H1 (cell line): ENCODE measurements at regions not wholly inside any gene's neighbourhood (a gene's known extent, or its start where the extent isn't known, plus 50 kb on each side); places are given as distances from the start of the nearest gene placed in this dataset.
A peak's percentile ranks its signal among the peaks of the same experiment; 100 is the strongest.

Experiments used
- CTCF ChIA-PET: fragments of 300-600 bp; sonication (Branson Sonifier 250); formaldehyde crosslinking; loops from one replicate; lab custom pipeline; 2021; ENCODE audit not compliant: partially characterized antibody; lab: Charles Lee
- POLR2A ChIA-PET: fragments of 300-600 bp; sonication (Branson Sonifier 250); formaldehyde crosslinking; loops from one replicate; lab custom pipeline; 2021; ENCODE audit warnings: inconsistent platforms; ENCODE audit not compliant: partially characterized antibody; lab: Charles Lee
- DNase-seq, 2 experiments: peaks; one replicate each; pipeline versions ENCODE4 v3.0.0 to v3.0.0-alpha.2; 2010 to 2022; ENCODE audit warnings: low spot score in 2 of 2, low read depth in 1 of 2, mixed read lengths in 1 of 2
- FAIRE-seq: peaks from 2 replicates; lab custom pipeline; 2011; peaks lifted over from hg19 to GRCh38; lab: Jason Lieb, UNC
- H2AFZ ChIP-seq: 2 replicates; pipeline ENCODE4 v1.8.1; 2012; ENCODE audit warnings: low read length, inconsistent platforms
- H2AK5ac ChIP-seq: 2 replicates; pipeline ENCODE4 v1.6.1; 2013; ENCODE audit warnings: low read depth, low read length
- H2BK120ac ChIP-seq: replicated peaks from 2 replicates; pipeline ENCODE3; 2013; ENCODE audit warnings: low read depth, low read length, inconsistent platforms
- H2BK12ac ChIP-seq: 2 replicates; pipeline ENCODE4 v1.6.1; 2013; ENCODE audit warnings: low read depth, low read length
- H2BK15ac ChIP-seq: 2 replicates; pipeline ENCODE4 v1.6.1; 2013; ENCODE audit warnings: low read length
- H2BK20ac ChIP-seq: 2 replicates; pipeline ENCODE4 v1.6.1; 2013; ENCODE audit warnings: low read length
- H2BK5ac ChIP-seq: 2 replicates; pipeline ENCODE4 v1.6.1; 2013; ENCODE audit warnings: low read depth, low read length
- H3K14ac ChIP-seq: 2 replicates; pipeline ENCODE4 v1.6.1; 2013; ENCODE audit warnings: inconsistent platforms; ENCODE audit not compliant: insufficient read length
- H3K18ac ChIP-seq: 2 replicates; pipeline ENCODE4 v1.6.1; 2013; ENCODE audit warnings: low read length; ENCODE audit errors: extremely low read depth
- H3K23ac ChIP-seq: 2 replicates; pipeline ENCODE4 v1.6.1; 2013; ENCODE audit warnings: inconsistent platforms; ENCODE audit not compliant: insufficient read length
- H3K23me2 ChIP-seq: 2 replicates; pipeline ENCODE4 v1.6.1; 2013; ENCODE audit warnings: low read depth, low read length
- H3K27ac ChIP-seq: 2 replicates; pipeline ENCODE4 v1.6.1; 2011; ENCODE audit warnings: low read depth, low read length, inconsistent platforms
- H3K27me3 ChIP-seq, 4 experiments: replicated peaks in 1 of 4; 1 replicate in 1 of 4; 2 replicates in 3 of 4; pipeline versions ENCODE4 v1.6.1 to v1.8.1; 2011 to 2013; ENCODE audit warnings: low read length in 3 of 4, mild to moderate bottlenecking in 3 of 4, inconsistent platforms in 2 of 4, mixed read lengths in 2 of 4, moderate library complexity in 1 of 4; ENCODE audit not compliant: control insufficient read depth in 3 of 4, insufficient read depth in 3 of 4; ENCODE audit errors: extremely low read depth in 1 of 4
- H3K36me3 ChIP-seq, 4 experiments: 2 replicates each; pipeline versions ENCODE4 v1.6.1 to v1.8.1; 2011 to 2013; ENCODE audit warnings: mild to moderate bottlenecking in 4 of 4, low read length in 3 of 4, moderate library complexity in 2 of 4, control low read depth in 1 of 4, inconsistent platforms in 1 of 4; ENCODE audit not compliant: insufficient read depth in 4 of 4, control insufficient read depth in 2 of 4
- H3K4ac ChIP-seq: replicated peaks from 2 replicates; pipeline ENCODE3; 2013; ENCODE audit warnings: low read length, low read depth, mixed read lengths, inconsistent platforms; ENCODE audit not compliant: insufficient read length
- H3K4me1 ChIP-seq, 4 experiments: replicated peaks in 1 of 4; 1 replicate in 1 of 4; 2 replicates in 3 of 4; pipeline versions ENCODE4 v1.6.1 to v1.8.1; 2011 to 2013; ENCODE audit warnings: low read length in 3 of 4, inconsistent platforms in 2 of 4, mixed read lengths in 1 of 4; ENCODE audit not compliant: insufficient read depth in 4 of 4, control insufficient read depth in 3 of 4
- H3K4me2 ChIP-seq, 2 experiments: 2 replicates each; pipeline versions ENCODE4 v1.6.1 to v1.8.1; 2011 to 2013; ENCODE audit warnings: low read depth in 2 of 2, low read length in 2 of 2, control low read depth in 1 of 2, inconsistent platforms in 1 of 2, mild to moderate bottlenecking in 1 of 2; ENCODE audit not compliant: insufficient read depth in 1 of 2
- H3K4me3 ChIP-seq, 4 experiments: fragments of 200-600, 300-600 bp in 1 of 4; sonication (generic), shearing (Covaris generic), sonication (Bioruptor Twin) in 1 of 4; 2 replicates each; pipeline versions ENCODE4 v1.5.1 to v1.8.1; 2011 to 2016; ENCODE audit warnings: low read length in 4 of 4, low read depth in 3 of 4, control low read depth in 2 of 4, inconsistent platforms in 2 of 4, mild to moderate bottlenecking in 2 of 4, mixed read lengths in 1 of 4, moderate library complexity in 1 of 4; ENCODE audit not compliant: insufficient read depth in 2 of 4; ENCODE audit errors: extremely low read depth in 1 of 4
- H3K56ac ChIP-seq: replicated peaks from 2 replicates; pipeline ENCODE3; 2013; ENCODE audit warnings: low read depth, mild to moderate bottlenecking, mixed read lengths, low read length, inconsistent platforms; ENCODE audit not compliant: insufficient read length
- H3K79me1 ChIP-seq: 2 replicates; pipeline ENCODE4 v1.6.1; 2013; ENCODE audit warnings: low read depth, low read length, control low read depth
- H3K79me2 ChIP-seq, 2 experiments: 2 replicates each; pipeline versions ENCODE4 v1.6.1 to v1.8.1; 2012 to 2013; ENCODE audit warnings: low read length in 2 of 2, mild to moderate bottlenecking in 2 of 2, inconsistent platforms in 1 of 2; ENCODE audit not compliant: insufficient read depth in 2 of 2, control insufficient read depth in 1 of 2
- H3K9ac ChIP-seq, 4 experiments: replicated peaks in 1 of 4; 1 replicate in 1 of 4; 2 replicates in 3 of 4; pipeline versions ENCODE4 v1.6.1 to v1.8.1; 2011 to 2013; ENCODE audit warnings: low read depth in 3 of 4, low read length in 3 of 4, control low read depth in 2 of 4, mild to moderate bottlenecking in 2 of 4, moderate library complexity in 2 of 4, inconsistent platforms in 1 of 4; ENCODE audit errors: extremely low read depth in 1 of 4
- H3K9me3 ChIP-seq, 2 experiments: 2 replicates each; pipeline versions ENCODE4 v1.6.1 to v1.8.1; 2012 to 2013; ENCODE audit warnings: mild to moderate bottlenecking in 2 of 2, moderate library complexity in 2 of 2, control low read depth in 1 of 2, inconsistent platforms in 1 of 2, low read depth in 1 of 2, low read length in 1 of 2, mixed read lengths in 1 of 2; ENCODE audit not compliant: insufficient read depth in 2 of 2
- H4K20me1 ChIP-seq, 2 experiments: replicated peaks in 1 of 2; 2 replicates each; pipeline versions ENCODE3 to v1.8.1; 2011 to 2013; ENCODE audit warnings: inconsistent platforms in 2 of 2, low read length in 2 of 2, mild to moderate bottlenecking in 1 of 2; ENCODE audit not compliant: insufficient read depth in 2 of 2, control insufficient read depth in 1 of 2
- H4K5ac ChIP-seq: 2 replicates; pipeline ENCODE4 v1.6.1; 2013; ENCODE audit warnings: low read length, low read depth, mixed read lengths, inconsistent platforms; ENCODE audit not compliant: insufficient read length
- H4K8ac ChIP-seq: 2 replicates; pipeline ENCODE4 v1.8.0; 2013; ENCODE audit warnings: mild to moderate bottlenecking, moderate library complexity, low read length, inconsistent platforms; ENCODE audit not compliant: insufficient read depth; ENCODE audit errors: extremely low read depth
- H4K91ac ChIP-seq: replicated peaks from 2 replicates; pipeline ENCODE3; 2013; ENCODE audit warnings: low read length, mixed read lengths, inconsistent platforms; ENCODE audit not compliant: insufficient read length
- WGBS, 2 experiments: shearing (Covaris generic) in 1 of 2; methylation state at CpG; one replicate each; pipeline versions ENCODE4 v1.1.6 to v1.1.7; 2013 to 2015; ENCODE audit warnings: low lambda C conversion rate in 2 of 2, mixed read lengths in 2 of 2, inconsistent platforms in 1 of 2, low coverage in 1 of 2, missing lambda C conversion rate in 1 of 2; ENCODE audit not compliant: insufficient replicate concordance in 2 of 2, insufficient coverage in 1 of 2, insufficient read length in 1 of 2; ENCODE audit errors: extremely low coverage in 1 of 2, missing lambda C conversion rate in 1 of 2; 5-methylcytosine and 5-hydroxymethylcytosine counted together

GRCh38 chr1:30417001-30417700 lies 306.2 kb downstream of the MATN1 start:
- H2BK120ac ChIP-seq = no peak overlapping the region
- H3K9me3 ChIP-seq = no peaks in the 10 kb centered on the region
- no peaks in the 10 kb centered on the region for H3K79me2 ChIP-seq
- H3K56ac ChIP-seq = no peak overlapping the region
- H4K91ac ChIP-seq = no peak overlapping the region
- H3K27ac ChIP-seq = no peak overlapping the region
- no peaks in the 10 kb centered on the region for H3K79me1 ChIP-seq
- no peak overlapping the region for H2BK5ac ChIP-seq
- H2BK12ac ChIP-seq = no peak overlapping the region
- 92% methylated on average over 11 of the region's 11 CpGs; no CpG with 5 or more reads in 1 of the 2 experiments for WGBS, 2 experiments
- no peak overlapping the region for H3K14ac ChIP-seq
- peaks cover 0 to 3% (median 0%) of the 10 kb centered on the region in 4 experiments; a peak in 1 of 7 replicates for H3K4me1 ChIP-seq
- FAIRE-seq = no peak
- CTCF ChIA-PET = interaction anchor here (1.0 to 1.8 kb wide), 2 partner anchors 8 to 385 kb away, joined by 4 to 5 read pairs; no protein-coding TSS in a partner anchor
- no peak overlapping the region for H2BK15ac ChIP-seq
- no peaks in the 10 kb centered on the region for H3K23me2 ChIP-seq
- no peaks in the 10 kb centered on the region for H3K36me3 ChIP-seq
- H3K4me2 ChIP-seq = no peak overlapping the region
- DNase-seq = peak in 1 of 2 experiments; percentile 31
- no peaks in the 10 kb centered on the region; a peak in 1 of 7 replicates for H3K27me3 ChIP-seq
- H2BK20ac ChIP-seq = no peak overlapping the region
- POLR2A ChIA-PET = no interaction called here
- no peak overlapping the region for H3K4ac ChIP-seq
- no peak overlapping the region for H3K23ac ChIP-seq
- no peak overlapping the region for H3K9ac ChIP-seq
- H2AK5ac ChIP-seq = no peak overlapping the region
- no peak overlapping the region for H4K8ac ChIP-seq
- no peak overlapping the region for H4K5ac ChIP-seq
- no peaks in the 10 kb centered on the region for H4K20me1 ChIP-seq
- H3K18ac ChIP-seq = no peak overlapping the region
- H2AFZ ChIP-seq = no peak overlapping the region
- no peak overlapping the region for H3K4me3 ChIP-seq
